HuH-7 (cell line): ENCODE measurements at regions not wholly inside any gene's neighbourhood (a gene's known extent, or its start where the extent isn't known, plus 50 kb on each side); places are given as distances from the start of the nearest gene placed in this dataset.

Source experiments
- DNase-seq: peaks from one replicate; pipeline ENCODE4 v3.0.0; 2011; ENCODE audit warnings: low spot score

DNA sequence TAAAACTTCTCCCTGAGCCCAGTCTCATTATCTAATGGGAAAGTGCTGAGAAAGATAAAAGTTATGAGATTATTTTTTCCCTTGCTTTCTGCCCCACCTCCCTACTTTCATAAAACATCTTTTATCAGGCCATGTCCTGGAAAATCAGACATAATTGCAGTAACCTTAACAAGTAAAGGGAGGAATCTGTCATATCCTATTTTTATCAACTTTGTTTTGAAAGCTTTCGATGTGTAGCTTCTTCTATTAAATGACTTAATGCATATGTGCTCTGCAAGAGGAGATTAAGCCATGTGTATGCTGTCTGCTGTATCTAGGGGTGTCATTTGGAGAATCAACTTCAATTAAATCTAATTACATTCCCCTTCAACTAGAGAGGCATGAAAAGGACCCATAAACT is 408.9 kb downstream of the CBLN4 start:
- no peak for DNase-seq

GRCh38 chr20:55592866-55593265 is 412.5 kb downstream of the CBLN4 start:
- DNase-seq, result no peak

DNA sequence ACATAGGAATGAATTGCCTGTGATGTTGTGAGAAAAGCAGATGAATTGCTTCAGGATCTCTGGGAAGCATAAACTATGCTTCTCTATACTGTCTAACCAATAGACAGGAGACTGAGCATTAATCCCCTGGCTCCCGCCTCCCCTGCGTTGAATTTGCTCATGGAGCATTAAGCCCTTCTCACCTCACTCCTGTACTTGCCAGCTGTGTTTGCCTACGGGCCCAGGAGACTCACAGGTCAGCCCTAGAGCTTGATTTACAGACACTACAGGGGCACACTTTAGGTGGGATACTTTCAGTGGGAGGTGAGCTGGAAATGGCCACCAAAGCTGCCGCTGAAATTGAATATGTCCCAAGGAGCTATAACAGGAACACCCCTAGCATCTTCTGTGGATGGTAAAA is 418.7 kb downstream of the CBLN4 start:
- no peak for DNase-seq

DNA sequence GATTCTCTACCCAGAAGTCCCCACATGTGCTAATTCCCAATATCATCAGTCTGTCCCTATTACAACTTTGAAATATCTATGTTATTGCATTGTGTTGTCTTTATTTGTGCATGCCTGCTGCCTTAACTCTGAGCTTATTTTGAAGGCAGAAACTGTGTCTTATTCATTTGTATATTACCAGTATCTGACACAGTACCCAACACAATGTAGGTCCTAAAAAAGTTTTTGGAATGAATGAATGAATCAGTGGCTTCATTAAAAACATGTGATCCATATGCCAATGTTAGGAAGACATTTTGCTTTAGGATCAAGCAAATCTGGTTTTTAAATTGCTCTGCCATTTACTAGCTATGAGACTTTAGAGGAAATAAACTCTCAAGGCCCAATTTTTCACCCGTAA is 420.4 kb downstream of the CBLN4 start:
- no peak for DNase-seq

GRCh38 chr20:55584307-55584706 is 421.0 kb downstream of the CBLN4 start:
- no peak for DNase-seq

GRCh38 chr20:55583036-55583435 is 422.3 kb downstream of the CBLN4 start:
- DNase-seq, result no peak

DNA sequence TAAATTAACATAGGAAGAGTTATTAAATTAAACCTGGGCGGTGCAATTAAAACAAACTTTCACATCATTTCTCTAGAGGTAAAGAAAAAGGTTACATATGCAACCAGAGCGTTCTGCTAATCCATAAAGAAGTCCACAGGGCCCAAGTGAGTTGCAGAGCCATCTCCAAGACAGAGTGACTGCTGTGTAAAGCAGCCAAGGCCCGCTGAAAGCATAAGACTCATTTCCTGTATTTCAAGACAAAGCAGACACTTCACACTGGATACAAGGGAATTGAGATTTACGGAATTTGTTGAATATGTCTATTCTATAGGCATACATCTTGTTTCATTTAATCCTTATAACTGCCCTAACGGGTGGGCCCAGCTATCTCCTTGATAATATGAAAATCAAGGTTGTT is 422.8 kb downstream of the CBLN4 start:
- no peak for DNase-seq

GRCh38 chr20:55581519-55581918 is 423.8 kb downstream of the CBLN4 start:
- DNase-seq, result no peak

DNA sequence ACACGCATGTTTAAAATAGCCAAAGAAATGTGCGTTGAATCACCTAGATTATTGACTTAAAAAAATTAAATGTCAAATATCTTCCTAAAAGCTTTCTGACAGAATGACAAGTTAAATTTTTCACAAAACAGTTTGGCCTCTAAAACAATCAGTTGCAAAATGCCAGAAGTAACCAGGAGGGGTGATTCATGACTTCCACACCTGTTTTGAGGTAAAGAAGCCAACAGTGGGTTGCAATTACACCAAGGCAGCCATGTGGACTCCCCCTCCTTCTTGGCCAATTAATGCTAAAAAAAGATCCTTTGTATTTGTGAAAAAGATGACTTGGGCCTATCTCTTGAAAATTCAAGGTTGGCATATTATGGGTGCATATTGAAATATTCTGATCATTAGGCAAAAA is 424.8 kb downstream of the CBLN4 start:
- no peak for DNase-seq

DNA sequence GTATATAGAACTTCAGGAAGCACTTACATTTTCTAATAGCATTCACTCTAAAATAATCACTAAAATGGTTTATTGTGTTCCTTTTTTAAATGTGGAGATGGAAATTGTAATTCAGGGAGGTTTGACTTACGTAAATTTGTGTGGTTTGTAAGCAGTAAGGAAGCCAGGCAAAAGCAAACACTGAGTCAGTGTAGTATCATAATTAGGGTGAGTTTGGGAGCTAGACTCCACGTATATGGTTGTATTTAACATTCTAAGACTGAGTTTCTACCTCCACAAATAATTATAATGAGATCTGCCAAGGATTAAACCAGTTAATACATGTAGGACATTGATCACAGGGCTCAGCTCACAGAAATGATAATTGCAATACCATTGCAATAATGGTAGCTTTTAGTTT is 425.5 kb downstream of the CBLN4 start:
- no peak for DNase-seq

- DNase-seq, result no peak
Measured at GRCh38 chr20:55576981-55577380, 428.3 kb downstream of the CBLN4 start.

- DNase-seq, result no peak
Measured at GRCh38 chr20:55569084-55569483, 436.2 kb downstream of the CBLN4 start.

- DNase-seq, result no peak
Measured at GRCh38 chr20:55567826-55568225, 437.5 kb downstream of the CBLN4 start.

DNA sequence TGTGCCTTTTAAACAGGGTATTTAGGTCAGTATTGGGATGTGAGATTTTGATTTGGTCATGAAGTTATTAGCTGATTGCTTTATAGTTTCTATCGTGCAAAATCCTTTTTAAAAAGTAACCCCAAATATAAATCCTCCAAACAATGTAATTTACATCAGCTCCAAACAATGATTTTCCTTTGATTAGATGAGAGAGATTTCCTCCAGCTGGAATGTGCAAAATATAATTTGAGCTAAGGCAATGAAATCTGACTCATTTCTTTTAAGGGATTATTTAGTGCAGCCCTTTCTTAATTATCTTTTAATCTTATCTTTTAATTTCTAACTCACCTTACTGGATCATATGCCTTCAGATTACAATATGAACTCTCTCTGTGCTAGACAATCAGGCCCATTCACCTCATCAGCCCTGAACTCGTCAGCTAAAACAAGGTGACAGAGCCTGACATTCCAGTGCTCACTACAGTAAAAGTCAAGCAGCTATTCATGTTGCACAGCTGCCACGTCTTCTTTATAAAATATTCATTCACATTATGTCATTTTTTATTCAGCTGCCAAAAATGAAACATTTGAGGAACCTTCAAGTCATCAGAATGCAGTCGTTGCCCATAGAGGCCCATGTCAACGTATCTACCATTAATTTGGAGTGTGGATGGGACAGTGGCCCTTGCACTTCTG is 440.1 kb downstream of the CBLN4 start:
- no peak for DNase-seq

GRCh38 chr20:55561259-55561658 is 444.1 kb downstream of the CBLN4 start:
- no peak for DNase-seq

DNA sequence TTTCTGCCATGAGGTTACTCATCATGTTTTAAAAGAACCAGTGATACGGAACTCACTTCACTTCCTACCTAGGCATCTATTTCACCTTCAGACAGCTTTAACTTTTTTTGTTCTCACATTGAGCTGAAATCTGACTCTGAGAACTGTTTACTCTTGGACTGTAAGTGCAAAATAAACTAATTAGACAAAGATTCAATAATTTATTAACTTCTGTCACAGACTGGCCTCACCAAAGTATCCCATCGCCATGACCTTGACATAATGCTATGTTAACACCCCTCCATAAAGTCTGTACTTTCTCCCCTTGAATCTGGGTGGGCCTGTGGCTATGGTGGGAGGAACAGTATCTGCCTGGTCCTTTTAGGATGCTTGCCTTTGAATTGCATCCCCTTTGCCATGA is 448.1 kb downstream of the CBLN4 start:
- no peak for DNase-seq

DNA sequence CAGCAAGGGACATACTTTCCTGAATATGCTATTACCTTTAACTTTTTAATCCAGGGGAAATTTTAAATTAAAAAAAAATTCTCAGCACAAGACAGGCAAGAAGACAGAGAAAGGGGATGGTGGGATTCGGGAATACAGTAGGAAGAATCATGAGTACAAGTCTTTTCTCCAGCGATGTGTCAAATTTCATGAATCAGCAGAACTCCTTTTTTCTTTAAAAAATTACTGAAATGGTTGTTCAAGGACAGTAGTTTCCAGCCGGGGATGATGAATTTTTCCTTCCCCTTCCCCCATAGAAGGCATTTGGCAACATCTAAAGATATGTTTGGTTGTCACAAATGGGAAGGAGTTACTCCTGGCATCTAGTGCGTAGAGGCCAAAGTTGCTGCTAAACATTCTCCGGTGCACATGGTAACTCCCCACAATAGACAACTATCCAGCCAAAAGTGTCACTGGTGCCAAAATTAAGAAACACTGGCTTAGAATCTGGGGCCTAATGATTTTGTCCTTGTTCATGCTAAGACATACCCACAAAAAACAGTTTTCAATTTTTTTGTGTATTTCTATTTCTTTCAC is 450.2 kb downstream of the CBLN4 start:
- DNase-seq, result no peak

- no peak for DNase-seq
Measured at GRCh38 chr20:55544638-55545037, 460.7 kb downstream of the CBLN4 start.

GRCh38 chr20:55540486-55540885 is 464.8 kb downstream of the CBLN4 start:
- no peak for DNase-seq

GRCh38 chr20:55540013-55540412 is 465.3 kb downstream of the CBLN4 start:
- DNase-seq, result no peak

GRCh38 chr20:55538261-55538908 is 466.9 kb downstream of the CBLN4 start:
- DNase-seq, result no peak

DNA sequence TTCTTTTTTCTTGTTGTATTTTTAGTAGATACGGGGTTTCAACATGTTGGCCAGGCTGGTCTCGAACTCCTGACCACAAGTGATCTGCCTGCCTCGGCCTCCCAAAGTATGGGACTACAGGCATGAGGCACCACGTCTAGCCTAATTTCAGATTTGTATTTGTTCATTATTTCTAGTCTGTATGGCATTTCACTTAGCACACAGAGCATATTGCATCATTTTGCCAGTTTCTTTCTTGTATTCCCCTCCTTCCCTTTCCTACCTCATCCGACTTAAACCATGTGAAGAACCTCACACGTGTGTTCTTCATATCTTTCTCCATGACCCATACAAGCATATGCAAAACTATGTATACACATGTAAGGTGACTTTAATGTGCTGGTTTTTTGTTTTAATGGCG is 470.0 kb downstream of the CBLN4 start:
- DNase-seq, result no peak

- DNase-seq, result no peak
Measured at GRCh38 chr20:55533632-55534031, 471.7 kb downstream of the CBLN4 start.

- DNase-seq, result no peak
Measured at GRCh38 chr20:55530763-55531162, 474.6 kb downstream of the CBLN4 start.
